ENCODE measurements at regions not wholly inside any gene's neighbourhood (a gene's known extent, or its start where the extent isn't known, plus 50 kb on each side); places are given as distances from the start of the nearest gene placed in this dataset.

DNA sequence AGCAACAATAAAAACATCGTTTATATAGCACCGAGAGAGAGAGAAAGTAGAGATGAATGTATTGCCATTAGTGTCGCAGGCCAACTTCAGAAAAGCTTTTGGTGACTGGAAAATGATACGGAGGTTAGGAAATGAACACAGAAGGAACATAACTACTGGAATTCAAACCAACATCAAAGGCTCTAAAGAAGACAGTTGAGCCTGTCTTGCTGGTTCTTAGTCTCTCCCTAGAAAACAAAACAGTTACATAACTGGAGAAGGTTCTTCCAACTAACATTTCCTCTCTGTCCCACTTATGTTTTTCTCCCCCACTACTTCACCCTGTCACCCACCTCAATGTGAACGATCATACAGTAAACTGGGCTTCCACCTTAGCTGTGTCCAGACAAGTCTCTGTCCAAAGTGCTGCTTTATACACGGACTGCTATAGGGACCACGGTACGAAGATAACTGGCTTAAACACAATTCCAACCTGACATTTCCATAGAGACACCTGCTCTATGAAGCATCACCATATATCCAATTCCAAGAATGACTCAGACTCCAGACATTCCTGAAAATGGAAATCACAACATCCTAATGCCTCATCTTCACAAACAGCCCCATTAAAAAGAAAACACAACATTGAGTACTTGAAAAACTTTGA, 85.2 kb upstream of the ARHGAP32 start (continued):
- TF ChIP-seq ZNF660 (CRISPR knock-in tag; IDR thresholded peaks at IDR 0.05; ENCODE audit: borderline replicate concordance, low read depth) = no peak
- TF ChIP-seq ZNF326 (CRISPR knock-in tag; IDR thresholded peaks at IDR 0.05; ENCODE audit: borderline replicate concordance) = no peak
- no peak for TF ChIP-seq DNMT1 (CRISPR knock-in tag; IDR thresholded peaks at IDR 0.05)
- TF ChIP-seq, protein P1, sequence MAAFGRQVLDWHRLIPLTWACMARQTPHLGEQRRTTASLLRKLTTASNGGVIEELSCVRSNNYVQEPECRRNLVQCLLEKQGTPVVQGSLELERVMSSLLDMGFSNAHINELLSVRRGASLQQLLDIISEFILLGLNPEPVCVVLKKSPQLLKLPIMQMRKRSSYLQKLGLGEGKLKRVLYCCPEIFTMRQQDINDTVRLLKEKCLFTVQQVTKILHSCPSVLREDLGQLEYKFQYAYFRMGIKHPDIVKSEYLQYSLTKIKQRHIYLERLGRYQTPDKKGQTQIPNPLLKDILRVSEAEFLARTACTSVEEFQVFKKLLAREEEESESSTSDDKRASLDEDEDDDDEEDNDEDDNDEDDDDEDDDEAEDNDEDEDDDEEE (CRISPR knock-in tag; IDR thresholded peaks at IDR 0.05) = no peak
- peak; percentile 75; the same call in 1 of the 2 replicates for TF ChIP-seq ZNF644 (CRISPR knock-in tag; IDR thresholded peaks at IDR 0.05; ENCODE audit: low read depth)
- 0 out of 2 replicates have a peak, but pooled peaks have one; percentile 34 for TF ChIP-seq HDAC2 (CRISPR knock-in tag; IDR thresholded peaks at IDR 0.05)
- no peak for TF ChIP-seq RAD51 (IDR thresholded peaks at IDR 0.05; ENCODE audit: borderline replicate concordance)
- no peak for TF ChIP-seq ZNF556 (CRISPR knock-in tag; IDR thresholded peaks at IDR 0.05; ENCODE audit: borderline replicate concordance)
- no peak for TF ChIP-seq ZNF484 (CRISPR knock-in tag; IDR thresholded peaks at IDR 0.05; ENCODE audit: borderline replicate concordance, low read depth)
- TF ChIP-seq, protein P2, sequence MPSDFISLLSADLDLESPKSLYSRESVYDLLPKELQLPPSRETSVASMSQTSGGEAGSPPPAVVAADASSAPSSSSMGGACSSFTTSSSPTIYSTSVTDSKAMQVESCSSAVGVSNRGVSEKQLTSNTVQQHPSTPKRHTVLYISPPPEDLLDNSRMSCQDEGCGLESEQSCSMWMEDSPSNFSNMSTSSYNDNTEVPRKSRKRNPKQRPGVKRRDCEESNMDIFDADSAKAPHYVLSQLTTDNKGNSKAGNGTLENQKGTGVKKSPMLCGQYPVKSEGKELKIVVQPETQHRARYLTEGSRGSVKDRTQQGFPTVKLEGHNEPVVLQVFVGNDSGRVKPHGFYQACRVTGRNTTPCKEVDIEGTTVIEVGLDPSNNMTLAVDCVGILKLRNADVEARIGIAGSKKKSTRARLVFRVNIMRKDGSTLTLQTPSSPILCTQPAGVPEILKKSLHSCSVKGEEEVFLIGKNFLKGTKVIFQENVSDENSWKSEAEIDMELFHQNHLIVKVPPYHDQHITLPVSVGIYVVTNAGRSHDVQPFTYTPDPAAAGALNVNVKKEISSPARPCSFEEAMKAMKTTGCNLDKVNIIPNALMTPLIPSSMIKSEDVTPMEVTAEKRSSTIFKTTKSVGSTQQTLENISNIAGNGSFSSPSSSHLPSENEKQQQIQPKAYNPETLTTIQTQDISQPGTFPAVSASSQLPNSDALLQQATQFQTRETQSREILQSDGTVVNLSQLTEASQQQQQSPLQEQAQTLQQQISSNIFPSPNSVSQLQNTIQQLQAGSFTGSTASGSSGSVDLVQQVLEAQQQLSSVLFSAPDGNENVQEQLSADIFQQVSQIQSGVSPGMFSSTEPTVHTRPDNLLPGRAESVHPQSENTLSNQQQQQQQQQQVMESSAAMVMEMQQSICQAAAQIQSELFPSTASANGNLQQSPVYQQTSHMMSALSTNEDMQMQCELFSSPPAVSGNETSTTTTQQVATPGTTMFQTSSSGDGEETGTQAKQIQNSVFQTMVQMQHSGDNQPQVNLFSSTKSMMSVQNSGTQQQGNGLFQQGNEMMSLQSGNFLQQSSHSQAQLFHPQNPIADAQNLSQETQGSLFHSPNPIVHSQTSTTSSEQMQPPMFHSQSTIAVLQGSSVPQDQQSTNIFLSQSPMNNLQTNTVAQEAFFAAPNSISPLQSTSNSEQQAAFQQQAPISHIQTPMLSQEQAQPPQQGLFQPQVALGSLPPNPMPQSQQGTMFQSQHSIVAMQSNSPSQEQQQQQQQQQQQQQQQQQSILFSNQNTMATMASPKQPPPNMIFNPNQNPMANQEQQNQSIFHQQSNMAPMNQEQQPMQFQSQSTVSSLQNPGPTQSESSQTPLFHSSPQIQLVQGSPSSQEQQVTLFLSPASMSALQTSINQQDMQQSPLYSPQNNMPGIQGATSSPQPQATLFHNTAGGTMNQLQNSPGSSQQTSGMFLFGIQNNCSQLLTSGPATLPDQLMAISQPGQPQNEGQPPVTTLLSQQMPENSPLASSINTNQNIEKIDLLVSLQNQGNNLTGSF (CRISPR knock-in tag; IDR thresholded peaks at IDR 0.05) = no peak
- no peak for TF ChIP-seq ZSCAN31 (CRISPR knock-in tag; IDR thresholded peaks at IDR 0.05; ENCODE audit: low read depth)
- TF ChIP-seq, protein P3, sequence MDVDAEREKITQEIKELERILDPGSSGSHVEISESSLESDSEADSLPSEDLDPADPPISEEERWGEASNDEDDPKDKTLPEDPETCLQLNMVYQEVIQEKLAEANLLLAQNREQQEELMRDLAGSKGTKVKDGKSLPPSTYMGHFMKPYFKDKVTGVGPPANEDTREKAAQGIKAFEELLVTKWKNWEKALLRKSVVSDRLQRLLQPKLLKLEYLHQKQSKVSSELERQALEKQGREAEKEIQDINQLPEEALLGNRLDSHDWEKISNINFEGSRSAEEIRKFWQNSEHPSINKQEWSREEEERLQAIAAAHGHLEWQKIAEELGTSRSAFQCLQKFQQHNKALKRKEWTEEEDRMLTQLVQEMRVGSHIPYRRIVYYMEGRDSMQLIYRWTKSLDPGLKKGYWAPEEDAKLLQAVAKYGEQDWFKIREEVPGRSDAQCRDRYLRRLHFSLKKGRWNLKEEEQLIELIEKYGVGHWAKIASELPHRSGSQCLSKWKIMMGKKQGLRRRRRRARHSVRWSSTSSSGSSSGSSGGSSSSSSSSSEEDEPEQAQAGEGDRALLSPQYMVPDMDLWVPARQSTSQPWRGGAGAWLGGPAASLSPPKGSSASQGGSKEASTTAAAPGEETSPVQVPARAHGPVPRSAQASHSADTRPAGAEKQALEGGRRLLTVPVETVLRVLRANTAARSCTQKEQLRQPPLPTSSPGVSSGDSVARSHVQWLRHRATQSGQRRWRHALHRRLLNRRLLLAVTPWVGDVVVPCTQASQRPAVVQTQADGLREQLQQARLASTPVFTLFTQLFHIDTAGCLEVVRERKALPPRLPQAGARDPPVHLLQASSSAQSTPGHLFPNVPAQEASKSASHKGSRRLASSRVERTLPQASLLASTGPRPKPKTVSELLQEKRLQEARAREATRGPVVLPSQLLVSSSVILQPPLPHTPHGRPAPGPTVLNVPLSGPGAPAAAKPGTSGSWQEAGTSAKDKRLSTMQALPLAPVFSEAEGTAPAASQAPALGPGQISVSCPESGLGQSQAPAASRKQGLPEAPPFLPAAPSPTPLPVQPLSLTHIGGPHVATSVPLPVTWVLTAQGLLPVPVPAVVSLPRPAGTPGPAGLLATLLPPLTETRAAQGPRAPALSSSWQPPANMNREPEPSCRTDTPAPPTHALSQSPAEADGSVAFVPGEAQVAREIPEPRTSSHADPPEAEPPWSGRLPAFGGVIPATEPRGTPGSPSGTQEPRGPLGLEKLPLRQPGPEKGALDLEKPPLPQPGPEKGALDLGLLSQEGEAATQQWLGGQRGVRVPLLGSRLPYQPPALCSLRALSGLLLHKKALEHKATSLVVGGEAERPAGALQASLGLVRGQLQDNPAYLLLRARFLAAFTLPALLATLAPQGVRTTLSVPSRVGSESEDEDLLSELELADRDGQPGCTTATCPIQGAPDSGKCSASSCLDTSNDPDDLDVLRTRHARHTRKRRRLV (CRISPR knock-in tag; IDR thresholded peaks at IDR 0.05) = no peak
- TF ChIP-seq LCORL (IDR thresholded peaks at IDR 0.05) = no peak
- TF ChIP-seq LCORL (CRISPR knock-in tag; IDR thresholded peaks at IDR 0.05) = no peak
- no peak for TF ChIP-seq SNAPC2 (CRISPR knock-in tag; IDR thresholded peaks at IDR 0.05)
- no peak for TF ChIP-seq ZNF737 (CRISPR knock-in tag; IDR thresholded peaks at IDR 0.05; ENCODE audit: borderline replicate concordance)

Data from HepG2 (cell line).